Hepatocyte (in vitro differentiated cells): ENCODE measurements at regions not wholly inside any gene's neighbourhood (a gene's known extent, or its start where the extent isn't known, plus 50 kb on each side); places are given as distances from the start of the nearest gene placed in this dataset.

Experiments
- DNase-seq: peaks from one replicate; pipeline ENCODE4 v3.0.0-alpha.2; 2016; ENCODE audit warnings: low spot score
- H2AFZ ChIP-seq: fragments of 200-600 bp; sonication (generic); 2 replicates; pipeline ENCODE4 v1.6.0; 2016; ENCODE audit warnings: antibody characterized with exemption, mild to moderate bottlenecking
- H3K27ac ChIP-seq: fragments of 200-600 bp; sonication (generic); 2 replicates; pipeline ENCODE4 v1.5.1; 2016; ENCODE audit warnings: mild to moderate bottlenecking
- H3K27me3 ChIP-seq: fragments of 200-600 bp; sonication (generic); 2 replicates; pipeline ENCODE4 v1.6.1; 2016
- H3K36me3 ChIP-seq: fragments of 200-600 bp; sonication (generic); replicated peaks from 2 replicates; pipeline ENCODE4 v1.5.1; 2016; ENCODE audit warnings: low read depth; ENCODE audit not compliant: insufficient read depth
- H3K4me1 ChIP-seq: fragments of 200-600 bp; sonication (generic); 2 replicates; pipeline ENCODE4 v1.5.1; 2016; ENCODE audit warnings: mild to moderate bottlenecking, moderate library complexity; ENCODE audit not compliant: insufficient read depth
- H3K4me2 ChIP-seq: fragments of 200-600 bp; sonication (generic); 2 replicates; pipeline ENCODE4 v1.6.0; 2016
- H3K4me3 ChIP-seq: fragments of 200-600 bp; sonication (generic); 2 replicates; pipeline ENCODE4 v1.5.1; 2016; ENCODE audit warnings: mild to moderate bottlenecking
- H3K79me2 ChIP-seq: fragments of 200-600 bp; sonication (generic); 2 replicates; pipeline ENCODE4 v1.6.0; 2017; ENCODE audit warnings: mild to moderate bottlenecking
- H3K9me2 ChIP-seq: fragments of 200-600 bp; sonication (generic); replicated peaks from 2 replicates; pipeline ENCODE4 v1.6.0; 2017; ENCODE audit warnings: mild to moderate bottlenecking; ENCODE audit not compliant: insufficient read depth
- H3K9me3 ChIP-seq: fragments of 200-600 bp; sonication (generic); 2 replicates; pipeline ENCODE4 v1.5.1; 2016; ENCODE audit warnings: low read depth, mild to moderate bottlenecking
- H4K20me1 ChIP-seq: fragments of 200-600 bp; sonication (generic); 2 replicates; pipeline ENCODE4 v1.6.0; 2016; ENCODE audit warnings: mild to moderate bottlenecking; ENCODE audit not compliant: insufficient read depth, poor library complexity, severe bottlenecking
- EZH2 ChIP-seq: fragments of 200-600 bp; sonication (generic); IDR thresholded peaks from 2 replicates; pipeline ENCODE4 v1.6.1; 2016; ENCODE audit warnings: antibody characterized with exemption, mild to moderate bottlenecking, borderline replicate concordance
- EZH2phosphoT487 ChIP-seq: fragments of 200-600 bp; sonication (generic); IDR thresholded peaks from one replicate; pipeline ENCODE4 v1.6.1; 2018; ENCODE audit warnings: antibody characterized with exemption, mild to moderate bottlenecking, low read depth, moderate library complexity; ENCODE audit not compliant: unreplicated experiment, severe bottlenecking
- WGBS: methylation state at CpG from one replicate; pipeline ENCODE4 v1.1.6; 2016; ENCODE audit warnings: low lambda C conversion rate; ENCODE audit errors: missing lambda C conversion rate; 5-methylcytosine and 5-hydroxymethylcytosine counted together
- TF ChIP-seq, protein P1 (sequence below): fragments of 200-600 bp; sonication (generic); IDR thresholded peaks from 2 replicates; pipeline ENCODE4 v1.5.1; 2016; ENCODE audit warnings: antibody characterized with exemption, mild to moderate bottlenecking; ENCODE audit not compliant: poor library complexity

DNA sequence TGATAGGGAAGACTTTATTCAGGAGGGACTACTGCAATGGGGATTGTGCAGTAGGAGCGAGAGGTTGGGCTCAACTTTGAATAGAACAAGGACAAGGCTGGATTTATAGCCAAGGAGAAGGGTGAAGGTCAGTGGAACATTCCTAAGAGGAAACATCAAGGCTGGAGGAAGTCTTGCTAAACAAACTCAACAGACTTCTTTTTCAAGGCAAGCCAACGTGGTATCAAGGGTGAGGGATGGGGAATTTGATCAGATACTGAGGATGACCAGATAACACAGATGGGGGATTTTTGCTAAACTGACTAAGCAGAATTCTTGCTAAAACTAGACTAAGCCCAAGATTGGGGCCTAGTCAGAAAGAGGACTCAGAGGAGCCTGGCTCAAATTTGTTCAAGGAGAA is 107.3 kb downstream of the DUSP10 start:
- Histone ChIP-seq H3K9me3 (no peaks in the 10 kb centered on the region), H3K4me3 (no peak overlapping the region), H2AFZ (no peak overlapping the region), H4K20me1 (no peaks in the 10 kb centered on the region), H3K79me2 (no peaks in the 10 kb centered on the region), H3K4me1 (no peaks in the 10 kb centered on the region), H3K36me3 (no peaks in the 10 kb centered on the region), H3K27ac (no peak overlapping the region), H3K9me2 (no peaks in the 10 kb centered on the region), H3K27me3 (no peaks in the 10 kb centered on the region), H3K4me2 (no peak overlapping the region)
- 63% methylated on average over 2 of the region's 2 CpGs for WGBS
- no peak for TF ChIP-seq EZH2phosphoT487
- TF ChIP-seq EZH2, result no peak
- TF ChIP-seq, protein P1, sequence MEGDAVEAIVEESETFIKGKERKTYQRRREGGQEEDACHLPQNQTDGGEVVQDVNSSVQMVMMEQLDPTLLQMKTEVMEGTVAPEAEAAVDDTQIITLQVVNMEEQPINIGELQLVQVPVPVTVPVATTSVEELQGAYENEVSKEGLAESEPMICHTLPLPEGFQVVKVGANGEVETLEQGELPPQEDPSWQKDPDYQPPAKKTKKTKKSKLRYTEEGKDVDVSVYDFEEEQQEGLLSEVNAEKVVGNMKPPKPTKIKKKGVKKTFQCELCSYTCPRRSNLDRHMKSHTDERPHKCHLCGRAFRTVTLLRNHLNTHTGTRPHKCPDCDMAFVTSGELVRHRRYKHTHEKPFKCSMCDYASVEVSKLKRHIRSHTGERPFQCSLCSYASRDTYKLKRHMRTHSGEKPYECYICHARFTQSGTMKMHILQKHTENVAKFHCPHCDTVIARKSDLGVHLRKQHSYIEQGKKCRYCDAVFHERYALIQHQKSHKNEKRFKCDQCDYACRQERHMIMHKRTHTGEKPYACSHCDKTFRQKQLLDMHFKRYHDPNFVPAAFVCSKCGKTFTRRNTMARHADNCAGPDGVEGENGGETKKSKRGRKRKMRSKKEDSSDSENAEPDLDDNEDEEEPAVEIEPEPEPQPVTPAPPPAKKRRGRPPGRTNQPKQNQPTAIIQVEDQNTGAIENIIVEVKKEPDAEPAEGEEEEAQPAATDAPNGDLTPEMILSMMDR, result no peak
- no peak for DNase-seq

DNA sequence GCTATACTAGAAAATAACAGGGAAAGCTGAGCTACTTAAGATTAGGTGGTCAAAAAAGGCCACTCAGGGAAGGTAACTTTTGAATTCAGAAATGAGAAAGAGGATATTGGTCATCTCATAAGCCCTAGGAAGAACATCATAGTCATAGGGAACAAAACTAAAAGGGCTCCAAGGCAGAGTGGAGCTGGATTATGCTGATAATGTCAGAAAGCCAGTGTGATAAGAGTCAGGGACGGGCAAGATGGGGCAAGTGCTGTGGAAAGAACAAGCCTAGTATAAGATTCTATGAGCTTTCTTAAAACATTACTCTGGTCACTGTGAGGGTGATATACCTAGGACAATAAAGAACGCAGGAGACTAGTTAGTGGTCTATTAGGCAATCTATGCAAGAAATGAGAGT is 106.6 kb downstream of the DUSP10 start:
- H3K36me3 ChIP-seq, result no peaks in the 10 kb centered on the region
- no peaks in the 10 kb centered on the region for H3K9me3 ChIP-seq
- H3K27me3 ChIP-seq, result no peaks in the 10 kb centered on the region
- TF ChIP-seq EZH2, result no peak
- TF ChIP-seq EZH2phosphoT487, result no peak
- TF ChIP-seq, protein P1, result no peak
- no peak overlapping the region for H2AFZ ChIP-seq
- no peaks in the 10 kb centered on the region for H3K9me2 ChIP-seq
- WGBS, result 82% methylated on average over 2 of the region's 2 CpGs
- H4K20me1 ChIP-seq, result no peaks in the 10 kb centered on the region
- H3K4me3 ChIP-seq, result no peak overlapping the region
- no peak overlapping the region for H3K4me2 ChIP-seq
- DNase-seq, result no peak
- no peaks in the 10 kb centered on the region for H3K4me1 ChIP-seq
- H3K79me2 ChIP-seq, result no peaks in the 10 kb centered on the region
- H3K27ac ChIP-seq, result no peak overlapping the region

DNA sequence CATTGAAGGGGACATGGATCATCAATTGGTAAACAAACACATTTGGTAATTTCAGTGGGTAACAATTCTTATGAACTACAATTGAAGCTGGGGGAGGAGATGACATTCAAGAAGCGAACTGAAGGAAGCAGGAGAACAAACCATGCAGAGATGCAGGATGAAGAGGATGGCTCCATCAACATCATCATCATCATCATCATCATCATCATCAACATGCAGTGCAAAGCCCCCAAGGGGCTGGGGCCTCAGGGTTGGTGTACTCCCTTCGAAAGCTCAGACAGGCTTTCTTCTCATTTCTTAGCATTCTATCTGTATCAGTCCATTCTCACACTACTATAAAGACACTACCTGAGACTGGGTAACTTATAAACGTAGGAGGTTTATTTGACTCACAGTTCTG is 105.8 kb downstream of the DUSP10 start:
- H3K79me2 ChIP-seq, result no peaks in the 10 kb centered on the region
- no peak for DNase-seq
- TF ChIP-seq EZH2 (no peak), EZH2phosphoT487 (no peak)
- TF ChIP-seq, protein P1, result no peak
- no peaks in the 10 kb centered on the region for H3K4me1 ChIP-seq
- no peaks in the 10 kb centered on the region for H4K20me1 ChIP-seq
- no peak overlapping the region for H3K4me2 ChIP-seq
- no peaks in the 10 kb centered on the region for H3K36me3 ChIP-seq
- no peak overlapping the region for H2AFZ ChIP-seq
- H3K4me3 ChIP-seq, result no peak overlapping the region
- 61% methylated on average over 3 of the region's 3 CpGs for WGBS
- no peaks in the 10 kb centered on the region for H3K27me3 ChIP-seq
- H3K9me3 ChIP-seq, result no peaks in the 10 kb centered on the region
- no peak overlapping the region for H3K27ac ChIP-seq
- no peaks in the 10 kb centered on the region for H3K9me2 ChIP-seq

DNA sequence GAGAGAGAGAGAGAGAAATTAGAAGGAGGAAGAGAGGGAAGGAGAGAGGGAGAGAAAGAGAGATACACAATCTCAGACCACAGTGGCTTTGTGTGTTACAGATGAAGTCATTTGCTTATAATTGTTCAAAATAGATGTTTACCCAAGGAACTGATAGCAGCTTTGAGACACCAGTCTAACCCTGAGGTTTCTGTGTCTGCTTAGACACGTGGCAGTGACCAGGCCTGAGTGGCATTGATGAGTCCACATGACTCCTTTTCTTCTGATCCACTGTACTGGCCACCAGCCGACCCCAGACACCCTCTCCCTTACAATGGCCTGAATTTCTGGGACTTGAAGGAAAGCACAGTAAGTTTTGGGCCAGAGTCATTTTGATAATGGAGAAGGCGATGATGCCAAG is 104.9 kb downstream of the DUSP10 start:
- H2AFZ ChIP-seq, result no peak overlapping the region
- H3K9me3 ChIP-seq, result no peaks in the 10 kb centered on the region
- H3K79me2 ChIP-seq, result no peaks in the 10 kb centered on the region
- H4K20me1 ChIP-seq, result no peaks in the 10 kb centered on the region
- no peaks in the 10 kb centered on the region for H3K9me2 ChIP-seq
- no peak overlapping the region for H3K4me3 ChIP-seq
- no peaks in the 10 kb centered on the region for H3K4me1 ChIP-seq
- no peaks in the 10 kb centered on the region for H3K27me3 ChIP-seq
- H3K27ac ChIP-seq, result no peak overlapping the region
- no peak for DNase-seq
- H3K4me2 ChIP-seq, result no peak overlapping the region
- TF ChIP-seq EZH2, result no peak
- no peak for TF ChIP-seq EZH2phosphoT487
- TF ChIP-seq, protein P1, result no peak
- 93% methylated on average over 3 of the region's 3 CpGs for WGBS
- H3K36me3 ChIP-seq, result no peaks in the 10 kb centered on the region
